SHP77 treated with DMSO at 0.1 percent for 48 hours (cell line): ENCODE measurements at regions not wholly inside any gene's neighbourhood (a gene's known extent, or its start where the extent isn't known, plus 50 kb on each side); places are given as distances from the start of the nearest gene placed in this dataset.
"Not testable (repeated sequence)": the region's sequence is repeated elsewhere in the genome, so short reads cannot be mapped to it uniquely, and the experiment has no call there.

Experiments
- DNase-seq: peaks from one replicate; lab custom pipeline; 2025; lab: John Stamatoyannopoulos, UW

- peak; percentile 34 for DNase-seq
These were observed 188.5 kb upstream of the GRAMD2B start for GRCh38 chr5:126234563-126235195.

- DNase-seq = no peak
These were observed 187.6 kb upstream of the GRAMD2B start for GRCh38 chr5:126235628-126236027.

GRCh38 chr5:126236994-126237393 lies 186.2 kb upstream of the GRAMD2B start:
- no peak for DNase-seq

GRCh38 chr5:126248611-126249010 lies 174.6 kb upstream of the GRAMD2B start:
- no peak for DNase-seq

- DNase-seq = no peak
These were observed 172.2 kb upstream of the GRAMD2B start for GRCh38 chr5:126251024-126251423.

- no peak for DNase-seq
These were observed 169.8 kb upstream of the GRAMD2B start for GRCh38 chr5:126253406-126253805.

GRCh38 chr5:126263591-126264184 lies 159.5 kb upstream of the GRAMD2B start:
- DNase-seq = no peak

- DNase-seq = no peak
These were observed 157.3 kb upstream of the GRAMD2B start for GRCh38 chr5:126265917-126266316.

- no peak for DNase-seq
These were observed 155.8 kb upstream of the GRAMD2B start for GRCh38 chr5:126267438-126267837.

- no peak for DNase-seq
These were observed 154.4 kb upstream of the GRAMD2B start for GRCh38 chr5:126268697-126269315.

GRCh38 chr5:126269511-126269910 lies 153.7 kb upstream of the GRAMD2B start:
- DNase-seq = no peak

GRCh38 chr5:126271141-126271540 lies 152.1 kb upstream of the GRAMD2B start:
- DNase-seq = no peak

- DNase-seq = peak; percentile 41
These were observed 149.0 kb upstream of the GRAMD2B start for GRCh38 chr5:126274076-126274762.

GRCh38 chr5:126274763-126275125 lies 148.5 kb upstream of the GRAMD2B start:
- DNase-seq = no peak

GRCh38 chr5:126277762-126278161 lies 145.4 kb upstream of the GRAMD2B start:
- no peak for DNase-seq

GRCh38 chr5:126280343-126280742 lies 142.9 kb upstream of the GRAMD2B start:
- no peak for DNase-seq

GRCh38 chr5:126280846-126281245 lies 142.4 kb upstream of the GRAMD2B start:
- DNase-seq = no peak

GRCh38 chr5:126284977-126285696 lies 138.1 kb upstream of the GRAMD2B start:
- DNase-seq = no peak

GRCh38 chr5:126296121-126296520 lies 127.1 kb upstream of the GRAMD2B start:
- not testable (repeated sequence) for DNase-seq

- no peak for DNase-seq
These were observed 122.9 kb upstream of the GRAMD2B start for GRCh38 chr5:126300293-126300692.

GRCh38 chr5:126301056-126301455 lies 122.2 kb upstream of the GRAMD2B start:
- no peak for DNase-seq

- DNase-seq = no peak
These were observed 113.3 kb upstream of the GRAMD2B start for GRCh38 chr5:126309860-126310259.
